HepG2 (cell line): ENCODE measurements at regions not wholly inside any gene's neighbourhood (a gene's known extent, or its start where the extent isn't known, plus 50 kb on each side); places are given as distances from the start of the nearest gene placed in this dataset.

Source experiments
- ATAC-seq: fragments of 200-7000 bp; cut with Tn5 transposase; 3 replicates; pipeline ENCODE4 v1.9.1; 2020; ENCODE audit warnings: mild to moderate bottlenecking, moderate library complexity
- BruUV-seq: library from RNA; stranded (reverse); fragments of 400-500 nt; replicated peaks from 2 replicates; lab custom pipeline; 2021; lab: Mats Ljungman, UMichigan
- CTCF ChIA-PET: fragments of 300-600 bp; formaldehyde crosslinking; extraction: SDS; loops from one replicate; lab custom pipeline; 2021; ENCODE audit warnings: low total read pairs, inconsistent platforms, low intra/inter-chr PET ratio; lab: Yijun Ruan, JAX
- POLR2A ChIA-PET: fragments of 350-600 bp; sonication (Branson Sonifier 250); formaldehyde crosslinking; loops from one replicate; lab custom pipeline; 2020; ENCODE audit warnings: antibody characterized with exemption, inconsistent platforms; lab: Yijun Ruan, JAX
- DNase-seq: peaks from one replicate; pipeline ENCODE4 v3.0.0-alpha.2; 2015; ENCODE audit warnings: low spot score
- FAIRE-seq: peaks from 3 replicates; lab custom pipeline; 2011; peaks lifted over from hg19 to GRCh38; lab: Jason Lieb, UNC
- H2AFZ ChIP-seq: one replicate; pipeline ENCODE4 v1.6.1; 2011; ENCODE audit warnings: low read length, inconsistent platforms
- H3K27ac ChIP-seq: fragments of 300-600 bp; 3 replicates; pipeline ENCODE4 v1.8.0; 2011; ENCODE audit warnings: mixed run types, mild to moderate bottlenecking, mixed read lengths, low read length, inconsistent platforms; ENCODE audit not compliant: insufficient read depth; ENCODE audit errors: extremely low read length
- H3K27me3 ChIP-seq, 2 experiments: fragments of 200-600 bp in 1 of 2; 2 replicates in 1 of 2; 3 replicates in 1 of 2; pipeline versions ENCODE4 v1.6.0 to v1.8.0; 2011; ENCODE audit warnings: low read length in 2 of 2, mild to moderate bottlenecking in 2 of 2, moderate library complexity in 2 of 2, inconsistent platforms in 1 of 2; ENCODE audit not compliant: insufficient read depth in 2 of 2, control insufficient read depth in 1 of 2
- H3K36me3 ChIP-seq, 2 experiments: fragments of 200-600 bp in 1 of 2; replicated peaks in 1 of 2; 2 replicates in 1 of 2; 3 replicates in 1 of 2; pipeline versions ENCODE4 v1.5.1 to v1.8.0; 2011; ENCODE audit warnings: low read length in 2 of 2, inconsistent platforms in 1 of 2; ENCODE audit not compliant: insufficient read depth in 2 of 2, control insufficient read depth in 1 of 2
- H3K4me1 ChIP-seq: 2 replicates; pipeline ENCODE4 v1.5.1; 2012; ENCODE audit warnings: low read length, inconsistent platforms; ENCODE audit not compliant: insufficient read depth
- H3K4me2 ChIP-seq: 2 replicates; pipeline ENCODE4 v1.6.0; 2011; ENCODE audit warnings: low read depth, low read length, inconsistent platforms
- H3K4me3 ChIP-seq, 3 experiments: fragments of 200-600 bp in 1 of 3; sonication (generic), shearing (Covaris generic) in 1 of 3; replicated peaks in 1 of 3; 2 replicates each; pipeline ENCODE4 v1.5.1; 2011 to 2016; ENCODE audit warnings: low read length in 3 of 3, inconsistent platforms in 2 of 3, low read depth in 2 of 3, mild to moderate bottlenecking in 2 of 3, control low read depth in 1 of 3, mixed read lengths in 1 of 3; ENCODE audit not compliant: insufficient read depth in 1 of 3
- H3K79me2 ChIP-seq: one replicate; pipeline ENCODE4 v1.6.1; 2011; ENCODE audit warnings: low read length, inconsistent platforms; ENCODE audit not compliant: insufficient read depth
- H3K9ac ChIP-seq: 2 replicates; pipeline ENCODE4 v1.6.0; 2011; ENCODE audit warnings: mild to moderate bottlenecking, low read depth, low read length, inconsistent platforms; ENCODE audit not compliant: insufficient read depth
- H3K9me3 ChIP-seq: 2 replicates; pipeline ENCODE4 v1.5.1; 2012; ENCODE audit warnings: mild to moderate bottlenecking, low read length
- H4K20me1 ChIP-seq: 2 replicates; pipeline ENCODE4 v1.6.0; 2011; ENCODE audit warnings: inconsistent platforms, mild to moderate bottlenecking, low read length, moderate library complexity; ENCODE audit not compliant: insufficient read depth
- ARNTL ChIP-seq: sonication (generic); formaldehyde crosslinking; IDR thresholded peaks from 2 replicates; pipeline ENCODE4 v1.4.0; 2020; ENCODE audit warnings: mild to moderate bottlenecking, missing genetic modification reagents
- BCL6 ChIP-seq: IDR thresholded peaks from 2 replicates; pipeline ENCODE4 v1.6.1; 2016; ENCODE audit warnings: missing genetic modification reagents, missing compliant biosample characterization
- CHD4 ChIP-seq: fragments of 200-600 bp; sonication (generic); IDR thresholded peaks from 2 replicates; pipeline ENCODE4 v1.7.0; 2017; ENCODE audit warnings: mild to moderate bottlenecking, low read length, borderline replicate concordance
- FOXA3 ChIP-seq: IDR thresholded peaks from 2 replicates; pipeline ENCODE4 v1.6.1; 2016; ENCODE audit warnings: missing genetic modification reagents, missing compliant biosample characterization
- MAX ChIP-seq: IDR thresholded peaks from 2 replicates; pipeline ENCODE4 v1.6.1; 2012; ENCODE audit warnings: inconsistent platforms
- MZF1 ChIP-seq: sonication (generic); formaldehyde crosslinking; IDR thresholded peaks from 2 replicates; pipeline ENCODE4 v1.8.1; 2023; ENCODE audit warnings: mild to moderate bottlenecking, missing genetic modification reagents, borderline replicate concordance
- ZBTB21 ChIP-seq: sonication (generic); formaldehyde crosslinking; IDR thresholded peaks from 2 replicates; pipeline ENCODE4 v1.4.0; 2020; ENCODE audit warnings: missing genetic modification reagents
- ZNF256 ChIP-seq: sonication (generic); formaldehyde crosslinking; conservative IDR thresholded peaks from 2 replicates; pipeline ENCODE4 v1.4.0; 2020; ENCODE audit warnings: missing genetic modification reagents
- WGBS: methylation state at CpG from one replicate; pipeline ENCODE4 v1.1.6; 2017; ENCODE audit warnings: low lambda C conversion rate; 5-methylcytosine and 5-hydroxymethylcytosine counted together
- in situ Hi-C: cut with HindIII; loops from 2 replicates; pipeline ENCODE4 v1.10.0; 2017; ENCODE audit warnings: low pct_unique_long_range_greater_than_20kb; ENCODE audit not compliant: extremely low pct_ligation_motif_present
- intact Hi-C: fragments of 100-400 bp; cut with micrococcal nuclease; formaldehyde crosslinking; loops from one replicate; pipeline ENCODE4 v1.10.0; 2022; ENCODE audit not compliant: unreplicated experiment

GRCh38 chr2:64287202-64287740 is 143.1 kb upstream of the PELI1 start (continued):
- no peak for TF ChIP-seq CHD4

DNA sequence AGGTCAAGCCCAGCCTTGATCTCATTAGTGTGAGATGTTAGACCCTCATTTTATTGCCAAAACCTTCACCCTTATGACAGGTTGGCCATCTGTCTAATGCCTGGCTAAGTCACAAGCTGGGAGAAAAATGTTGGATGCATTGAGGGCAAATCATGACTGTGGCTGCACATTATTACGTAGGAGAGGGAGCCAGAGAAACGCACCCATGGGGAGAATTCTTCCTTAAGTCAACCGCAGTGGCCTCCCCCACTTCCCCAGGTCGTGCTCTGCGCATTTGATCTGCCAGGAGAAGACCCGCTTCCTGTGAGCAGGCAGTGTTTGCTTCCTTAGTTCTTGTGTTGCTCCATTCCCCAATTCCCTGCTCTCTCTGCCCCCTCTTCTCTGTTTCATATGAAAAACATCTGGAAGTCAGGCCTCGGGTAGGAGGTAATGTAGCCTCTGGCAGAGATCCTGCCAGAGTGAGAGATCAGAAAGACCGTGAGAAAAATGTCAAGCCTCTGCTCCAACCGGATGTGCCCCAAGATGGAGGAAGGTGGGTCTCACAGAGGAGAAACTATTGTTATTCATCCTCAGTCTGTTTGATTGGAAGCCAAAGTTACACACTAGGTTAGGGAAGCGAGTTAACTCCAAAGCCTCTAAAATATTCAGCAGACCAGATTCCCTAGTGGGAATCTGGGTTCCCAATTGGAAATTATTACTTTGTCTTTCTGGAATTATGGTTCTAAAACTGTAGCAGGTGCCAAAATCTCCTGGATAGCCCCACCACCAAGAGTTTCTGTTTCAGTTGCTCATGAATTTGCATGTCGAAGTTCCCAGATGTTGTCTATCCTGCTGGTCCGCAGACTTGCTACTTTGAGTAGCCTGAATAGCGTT is 144.3 kb upstream of the PELI1 start:
- Histone ChIP-seq H3K9ac (no peak overlapping the region), H3K27me3 (peaks cover 6 to 30% of the 10 kb centered on the region in 2 experiments; a peak in 3 of 5 replicates), H4K20me1 (no peaks in the 10 kb centered on the region), H3K4me2 (no peak overlapping the region), H3K79me2 (no peaks in the 10 kb centered on the region), H3K36me3 (no peaks in the 10 kb centered on the region), H3K9me3 (no peaks in the 10 kb centered on the region), H3K4me3 (no peak overlapping the region), H3K4me1 (no peaks in the 10 kb centered on the region), H3K27ac (no peak overlapping the region), H2AFZ (no peak overlapping the region)
- WGBS = 46% methylated on average over 13 of the region's 13 CpGs
- DNase-seq (no peak), FAIRE-seq (no peak)
- intact Hi-C loops (no loop called here), in situ Hi-C loops (no loop called here)
- POLR2A ChIA-PET = no interaction called here
- no TSS peak for BruUV-seq
- TF ChIP-seq FOXA3 (no peak), MAX (no peak), MZF1 (CRISPR knock-in tag) (no peak), BCL6 (CRISPR knock-in tag) (no peak), ARNTL (no peak), ZBTB21 (CRISPR knock-in tag) (no peak), ZNF256 (CRISPR knock-in tag) (no peak)
- TF ChIP-seq, all 625 proteins: peak for 0
- CTCF ChIA-PET = no interaction called here
- no peak for ATAC-seq
